ENCODE measurements at regions not wholly inside any gene's neighbourhood (a gene's known extent, or its start where the extent isn't known, plus 50 kb on each side); places are given as distances from the start of the nearest gene placed in this dataset.

DNA sequence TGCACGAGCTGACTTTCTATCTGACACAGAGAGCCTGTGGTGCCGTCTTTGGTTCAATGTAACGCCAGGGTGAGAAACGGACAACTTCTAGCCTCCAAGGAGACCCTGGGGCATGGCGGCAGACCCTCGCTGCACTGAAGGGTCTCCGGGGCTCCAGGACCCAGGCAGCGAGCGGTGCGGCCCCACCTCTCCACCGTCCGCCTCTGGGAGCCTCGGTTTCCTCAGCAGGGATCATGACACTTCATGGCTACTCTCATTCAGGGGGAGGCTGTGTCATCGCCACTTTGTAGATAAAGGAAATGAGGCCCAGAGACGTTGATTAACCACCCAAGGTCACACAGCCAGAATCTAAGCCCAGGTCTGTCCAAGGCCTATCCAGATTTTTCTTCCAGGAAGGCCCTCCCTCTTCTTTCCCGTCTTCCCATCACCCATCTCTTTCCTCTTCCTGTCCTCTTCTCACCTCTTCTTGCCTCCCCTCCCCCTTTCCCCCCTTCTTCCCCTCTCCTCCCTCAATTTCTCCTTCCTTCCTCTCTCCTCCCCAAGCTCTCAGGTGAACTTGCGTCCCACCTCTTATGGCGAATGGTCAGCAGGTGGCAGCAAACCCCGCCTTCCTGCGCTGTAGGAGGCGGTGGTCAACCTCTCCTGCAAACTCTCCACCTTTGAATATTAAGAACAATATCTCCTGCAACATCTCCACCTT lies 69.3 kb upstream of the HMX1 start:
- TF ChIP-seq POLR2A (IDR thresholded peaks at IDR 0.05): no peak
- TF ChIP-seq, protein P1, sequence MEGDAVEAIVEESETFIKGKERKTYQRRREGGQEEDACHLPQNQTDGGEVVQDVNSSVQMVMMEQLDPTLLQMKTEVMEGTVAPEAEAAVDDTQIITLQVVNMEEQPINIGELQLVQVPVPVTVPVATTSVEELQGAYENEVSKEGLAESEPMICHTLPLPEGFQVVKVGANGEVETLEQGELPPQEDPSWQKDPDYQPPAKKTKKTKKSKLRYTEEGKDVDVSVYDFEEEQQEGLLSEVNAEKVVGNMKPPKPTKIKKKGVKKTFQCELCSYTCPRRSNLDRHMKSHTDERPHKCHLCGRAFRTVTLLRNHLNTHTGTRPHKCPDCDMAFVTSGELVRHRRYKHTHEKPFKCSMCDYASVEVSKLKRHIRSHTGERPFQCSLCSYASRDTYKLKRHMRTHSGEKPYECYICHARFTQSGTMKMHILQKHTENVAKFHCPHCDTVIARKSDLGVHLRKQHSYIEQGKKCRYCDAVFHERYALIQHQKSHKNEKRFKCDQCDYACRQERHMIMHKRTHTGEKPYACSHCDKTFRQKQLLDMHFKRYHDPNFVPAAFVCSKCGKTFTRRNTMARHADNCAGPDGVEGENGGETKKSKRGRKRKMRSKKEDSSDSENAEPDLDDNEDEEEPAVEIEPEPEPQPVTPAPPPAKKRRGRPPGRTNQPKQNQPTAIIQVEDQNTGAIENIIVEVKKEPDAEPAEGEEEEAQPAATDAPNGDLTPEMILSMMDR (IDR thresholded peaks at IDR 0.05): peak in 1 of 4 experiments; percentile 9

Measured in prostate gland (tissue), 2 donors.